IMR-90 (cell line): ENCODE measurements at regions not wholly inside any gene's neighbourhood (a gene's known extent, or its start where the extent isn't known, plus 50 kb on each side); places are given as distances from the start of the nearest gene placed in this dataset.

Source experiments
- ATAC-seq: fragments of 200-7000 bp; cut with Tn5 transposase; 2 replicates; pipeline ENCODE4 v1.9.1; 2020; ENCODE audit warnings: low read depth, mild to moderate bottlenecking, moderate library complexity
- BruUV-seq: library from RNA; stranded (reverse); fragments of 400-500 nt; replicated peaks from 2 replicates; lab custom pipeline; 2021; lab: Mats Ljungman, UMichigan
- CTCF ChIA-PET: fragments of 300-600 bp; formaldehyde crosslinking; extraction: SDS; loops from one replicate; lab custom pipeline; 2021; ENCODE audit warnings: antibody characterized with exemption; lab: Yijun Ruan, JAX
- POLR2A ChIA-PET: fragments of 300-600 bp; sonication (Branson Sonifier 250); formaldehyde crosslinking; loops from one replicate; lab custom pipeline; 2022; ENCODE audit warnings: antibody characterized with exemption; ENCODE audit not compliant: unreplicated experiment; lab: Charles Lee
- DNase-seq: peaks from one replicate; pipeline ENCODE4 v3.0.0; 2013
- H2AFZ ChIP-seq: replicated peaks from 2 replicates; pipeline ENCODE3; 2013; ENCODE audit warnings: low read length, mild to moderate bottlenecking; ENCODE audit not compliant: poor library complexity
- H2AK5ac ChIP-seq: 2 replicates; pipeline ENCODE4 v1.6.1; 2013; ENCODE audit warnings: low read depth, low read length, inconsistent platforms
- H2AK9ac ChIP-seq: replicated peaks from 2 replicates; pipeline ENCODE3; 2013; ENCODE audit warnings: mild to moderate bottlenecking, low read depth, low read length, moderate library complexity; ENCODE audit not compliant: poor library complexity
- H2BK120ac ChIP-seq: 2 replicates; pipeline ENCODE4 v1.6.1; 2013; ENCODE audit warnings: low read depth, low read length, inconsistent platforms
- H2BK15ac ChIP-seq: 3 replicates; pipeline ENCODE4 v1.6.1; 2013; ENCODE audit warnings: low read depth, low read length, inconsistent platforms
- H2BK20ac ChIP-seq: 2 replicates; pipeline ENCODE4 v1.6.1; 2013; ENCODE audit warnings: low read depth, mild to moderate bottlenecking, inconsistent platforms, low read length, moderate library complexity
- H2BK5ac ChIP-seq: 2 replicates; pipeline ENCODE4 v1.6.1; 2013; ENCODE audit warnings: mild to moderate bottlenecking, low read depth, low read length, inconsistent platforms; ENCODE audit not compliant: poor library complexity, severe bottlenecking
- H3K14ac ChIP-seq: replicated peaks from 2 replicates; pipeline ENCODE4 v1.6.1; 2013; ENCODE audit warnings: low read depth, low read length, inconsistent platforms
- H3K18ac ChIP-seq: 2 replicates; pipeline ENCODE4 v1.6.1; 2013; ENCODE audit warnings: low read depth, low read length, control low read depth
- H3K23ac ChIP-seq: 2 replicates; pipeline ENCODE4 v1.6.1; 2013; ENCODE audit warnings: low read depth, low read length, inconsistent platforms
- H3K27ac ChIP-seq: 2 replicates; pipeline ENCODE4 v1.5.1; 2013; ENCODE audit warnings: mild to moderate bottlenecking, control low read depth, low read length; ENCODE audit not compliant: insufficient read depth
- H3K27me3 ChIP-seq: 2 replicates; pipeline ENCODE4 v1.6.1; 2013; ENCODE audit warnings: low read length; ENCODE audit not compliant: control insufficient read depth, insufficient read depth
- H3K36me3 ChIP-seq: 2 replicates; pipeline ENCODE4 v1.6.1; 2013; ENCODE audit warnings: low read length, mixed read lengths; ENCODE audit not compliant: control insufficient read depth, insufficient read depth
- H3K4ac ChIP-seq: 2 replicates; pipeline ENCODE4 v1.6.1; 2013; ENCODE audit warnings: low read depth, low read length, inconsistent platforms
- H3K4me1 ChIP-seq: 2 replicates; pipeline ENCODE4 v1.6.1; 2013; ENCODE audit warnings: low read length, mixed read lengths; ENCODE audit not compliant: control insufficient read depth, insufficient read depth
- H3K4me2 ChIP-seq: 2 replicates; pipeline ENCODE4 v1.6.1; 2013; ENCODE audit warnings: low read depth, mild to moderate bottlenecking, control low read depth, low read length, moderate library complexity
- H3K4me3 ChIP-seq: 2 replicates; pipeline ENCODE4 v1.5.1; 2013; ENCODE audit warnings: low read depth, mild to moderate bottlenecking, control low read depth, low read length, moderate library complexity; ENCODE audit not compliant: insufficient read depth
- H3K56ac ChIP-seq: 2 replicates; pipeline ENCODE4 v1.6.1; 2013; ENCODE audit warnings: low read length, inconsistent platforms; ENCODE audit not compliant: insufficient read depth; ENCODE audit errors: extremely low read depth
- H3K79me1 ChIP-seq, 2 experiments: 2 replicates each; pipeline ENCODE4 v1.6.1; 2013; ENCODE audit warnings: low read length in 2 of 2, inconsistent platforms in 1 of 2, low read depth in 1 of 2
- H3K9ac ChIP-seq: 2 replicates; pipeline ENCODE4 v1.6.1; 2013; ENCODE audit warnings: low read depth, low read length, control low read depth
- H3K9me1 ChIP-seq: 2 replicates; pipeline ENCODE4 v1.6.1; 2013; ENCODE audit warnings: low read length, inconsistent platforms; ENCODE audit not compliant: insufficient read depth
- H3K9me3 ChIP-seq: 2 replicates; pipeline ENCODE4 v1.6.1; 2013; ENCODE audit warnings: low read length; ENCODE audit not compliant: control insufficient read depth, insufficient read depth
- H4K20me1 ChIP-seq: 2 replicates; pipeline ENCODE4 v1.6.1; 2013; ENCODE audit warnings: low read length, inconsistent platforms; ENCODE audit not compliant: insufficient read depth
- H4K5ac ChIP-seq: 2 replicates; pipeline ENCODE4 v1.6.1; 2013; ENCODE audit warnings: mild to moderate bottlenecking, low read depth, low read length, control low read depth
- H4K8ac ChIP-seq, 2 experiments: 2 replicates each; pipeline ENCODE4 v1.6.1; 2013; ENCODE audit warnings: low read depth in 2 of 2, low read length in 2 of 2, control low read depth in 1 of 2, inconsistent platforms in 1 of 2
- H4K91ac ChIP-seq: 2 replicates; pipeline ENCODE4 v1.6.1; 2013; ENCODE audit warnings: low read depth, low read length, inconsistent platforms; ENCODE audit not compliant: insufficient read depth
- CEBPB ChIP-seq: IDR thresholded peaks from 2 replicates; pipeline ENCODE4 v1.6.1; 2012; ENCODE audit warnings: low read depth, low read length, improper control_type of control experiment
- CHD1 ChIP-seq: IDR thresholded peaks from 2 replicates; pipeline ENCODE4 v1.6.1; 2012; ENCODE audit warnings: low read depth, low read length, improper control_type of control experiment
- MAFK ChIP-seq: IDR thresholded peaks from 2 replicates; pipeline ENCODE4 v1.6.1; 2012; ENCODE audit warnings: low read depth, low read length, improper control_type of control experiment
- MXI1 ChIP-seq: IDR thresholded peaks from 2 replicates; pipeline ENCODE4 v1.6.1; 2012; ENCODE audit warnings: low read depth, mild to moderate bottlenecking, low read length, moderate library complexity, borderline replicate concordance
- POLR2A ChIP-seq: IDR thresholded peaks from 2 replicates; pipeline ENCODE4 v1.6.1; 2012; ENCODE audit warnings: mild to moderate bottlenecking, low read depth, low read length
- RCOR1 ChIP-seq: IDR thresholded peaks from 2 replicates; pipeline ENCODE4 v1.6.1; 2012; ENCODE audit warnings: mild to moderate bottlenecking, low read length, improper control_type of control experiment; ENCODE audit not compliant: insufficient replicate concordance
- RFX5 ChIP-seq: IDR thresholded peaks from 2 replicates; pipeline ENCODE4 v1.8.0; 2012; ENCODE audit warnings: low read depth, mild to moderate bottlenecking, low read length, moderate library complexity
- SMC3 ChIP-seq: fragments of 150-350 bp; IDR thresholded peaks from 2 replicates; pipeline ENCODE4 v1.6.1; 2016; ENCODE audit warnings: low read depth, mild to moderate bottlenecking, antibody characterized with exemption, low read length, moderate library complexity
- WGBS, 2 experiments: methylation state at CpG; one replicate each; pipeline versions ENCODE4 v1.1.5 to v1.1.7; 2013; ENCODE audit warnings: missing lambda C conversion rate in 2 of 2; ENCODE audit not compliant: insufficient read length in 1 of 2; ENCODE audit errors: extremely low coverage in 2 of 2; 5-methylcytosine and 5-hydroxymethylcytosine counted together
- dilution Hi-C: fragments of 300-500 bp; cut with HindIII; formaldehyde crosslinking; loops from one replicate; pipeline ENCODE4 v1.14.3; 2018; ENCODE audit warnings: low sequenced_read_pairs; ENCODE audit not compliant: unreplicated experiment
- in situ Hi-C: fragments of 300-500 bp; cut with MboI; formaldehyde crosslinking; loops from 3 replicates; pipeline ENCODE4 v1.14.3; 2019; ENCODE audit warnings: low sequenced_read_pairs, inconsistent platforms, mixed read lengths
- intact Hi-C: fragments of 100-400 bp; cut with micrococcal nuclease; formaldehyde crosslinking; loops from 2 replicates; pipeline ENCODE4 v1.10.0; 2022
- TF ChIP-seq, protein P1 (sequence below): fragments of 150-350 bp; IDR thresholded peaks from 2 replicates; pipeline ENCODE4 v1.6.1; 2017; ENCODE audit warnings: mild to moderate bottlenecking, antibody characterized with exemption, low read length, low read depth

DNA sequence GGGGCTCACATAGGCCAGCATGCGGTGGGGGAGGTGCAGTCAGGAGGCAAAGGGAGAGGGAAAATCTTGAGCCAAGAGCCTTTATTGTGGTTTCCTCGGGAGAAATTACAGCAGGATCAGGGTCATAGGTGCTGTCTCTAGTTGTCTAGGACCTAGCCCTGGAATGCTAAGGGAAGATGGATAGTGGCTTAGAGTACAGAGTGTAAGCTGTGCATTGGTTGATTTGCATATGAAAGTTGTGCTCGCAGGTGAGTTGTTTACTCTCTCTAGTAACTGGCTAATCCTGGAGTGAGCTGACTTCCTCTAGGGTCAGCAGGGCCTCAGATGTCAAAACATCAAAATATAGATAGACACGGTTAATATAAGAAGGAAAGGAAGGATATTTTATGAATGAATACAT is 877.7 kb downstream of the TLE4 start:
- Histone ChIP-seq H3K79me1 (no peaks in the 10 kb centered on the region), H3K18ac (no peak overlapping the region), H3K27me3 (no peaks in the 10 kb centered on the region), H3K36me3 (no peaks in the 10 kb centered on the region), H3K9ac (no peak overlapping the region), H3K9me3 (no peaks in the 10 kb centered on the region), H3K4ac (no peak overlapping the region), H2BK120ac (no peak overlapping the region), H4K8ac (no peak overlapping the region), H3K4me3 (no peak overlapping the region), H2AK5ac (no peak overlapping the region), H3K4me1 (no peaks in the 10 kb centered on the region), H3K9me1 (no peaks in the 10 kb centered on the region), H4K20me1 (no peaks in the 10 kb centered on the region), H2AK9ac (no peak overlapping the region), H4K5ac (no peak overlapping the region), H3K4me2 (no peak overlapping the region), H4K91ac (no peak overlapping the region), H2BK20ac (no peak overlapping the region), H2BK5ac (no peak overlapping the region), H2AFZ (no peak overlapping the region), H3K14ac (no peak overlapping the region), H3K23ac (no peak overlapping the region), H2BK15ac (no peak overlapping the region), H3K27ac (no peak overlapping the region), H3K56ac (no peak overlapping the region)
- dilution Hi-C loops: no loop called here
- DNase-seq (no peak), ATAC-seq (no peak)
- CTCF ChIA-PET: no interaction called here
- no CpG with 5 or more reads among the region's 4 CpGs for WGBS, 2 experiments
- POLR2A ChIA-PET: no interaction called here
- intact Hi-C loops: no loop called here
- BruUV-seq: no TSS peak
- in situ Hi-C loops: no loop called here
- TF ChIP-seq, protein P1, sequence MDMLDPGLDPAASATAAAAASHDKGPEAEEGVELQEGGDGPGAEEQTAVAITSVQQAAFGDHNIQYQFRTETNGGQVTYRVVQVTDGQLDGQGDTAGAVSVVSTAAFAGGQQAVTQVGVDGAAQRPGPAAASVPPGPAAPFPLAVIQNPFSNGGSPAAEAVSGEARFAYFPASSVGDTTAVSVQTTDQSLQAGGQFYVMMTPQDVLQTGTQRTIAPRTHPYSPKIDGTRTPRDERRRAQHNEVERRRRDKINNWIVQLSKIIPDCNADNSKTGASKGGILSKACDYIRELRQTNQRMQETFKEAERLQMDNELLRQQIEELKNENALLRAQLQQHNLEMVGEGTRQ: no peak
- TF ChIP-seq CEBPB (no peak), SMC3 (no peak), RCOR1 (no peak), CHD1 (no peak), MXI1 (no peak), RFX5 (no peak), MAFK (no peak), POLR2A (no peak)
